ENCODE measurements at regions not wholly inside any gene's neighbourhood (a gene's known extent, or its start where the extent isn't known, plus 50 kb on each side); places are given as distances from the start of the nearest gene placed in this dataset.

DNA sequence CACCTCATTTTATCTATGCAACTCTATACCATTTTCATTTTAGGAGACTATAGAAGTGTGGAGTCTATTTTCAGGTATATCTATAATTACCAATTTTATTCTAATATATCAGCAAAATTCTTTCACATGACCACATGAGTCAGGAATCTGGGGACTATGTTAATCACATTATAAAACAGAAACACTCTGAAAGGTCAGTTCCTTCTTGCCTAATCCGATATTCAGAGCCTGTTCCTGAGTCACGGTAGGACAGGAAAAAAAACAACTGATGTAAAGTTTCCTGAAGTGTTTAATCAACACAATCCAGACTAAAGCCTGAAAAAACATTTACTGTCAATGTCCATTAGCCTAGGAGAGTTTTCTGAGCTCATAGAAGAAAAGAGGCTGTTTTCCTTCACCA lies 1902.3 kb downstream of the NCAM2 start:
- no peak for FAIRE-seq

More for the DNA sequence above, 1902.3 kb downstream of the NCAM2 start:
- Histone ChIP-seq H3K9ac (replicated peaks in 1 of 4; ENCODE audit: extremely low read depth in 1 of 4, low read depth in 3 of 4, low read length in 3 of 4) (no peak overlapping the region), H3K27me3 (replicated peaks in 1 of 4; ENCODE audit: control insufficient read depth in 3 of 4, extremely low read depth in 1 of 4, insufficient read depth in 3 of 4, low read length in 3 of 4) (no peaks in the 10 kb centered on the region), H3K23ac (ENCODE audit: insufficient read length) (no peak overlapping the region), H3K14ac (ENCODE audit: insufficient read length) (no peak overlapping the region), H3K4me3 (ENCODE audit: extremely low read depth in 1 of 4, insufficient read depth in 2 of 4, low read depth in 3 of 4, low read length in 4 of 4) (no peak overlapping the region), H3K23me2 (ENCODE audit: low read depth, low read length) (no peaks in the 10 kb centered on the region), H4K5ac (ENCODE audit: insufficient read length, low read depth, low read length) (no peak overlapping the region), H4K8ac (ENCODE audit: extremely low read depth, insufficient read depth, low read length) (no peak overlapping the region), H3K4ac (replicated peaks; ENCODE audit: insufficient read length, low read depth, low read length) (no peak overlapping the region), H2BK12ac (ENCODE audit: low read depth, low read length) (no peak overlapping the region), H4K20me1 (replicated peaks in 1 of 2; ENCODE audit: control insufficient read depth in 1 of 2, insufficient read depth in 2 of 2, low read length in 2 of 2) (no peaks in the 10 kb centered on the region), H3K4me1 (replicated peaks in 1 of 4; ENCODE audit: control insufficient read depth in 3 of 4, insufficient read depth in 4 of 4, low read length in 3 of 4) (no peaks in the 10 kb centered on the region), H3K79me1 (ENCODE audit: low read depth, low read length) (no peaks in the 10 kb centered on the region), H3K27ac (ENCODE audit: low read depth, low read length) (no peak overlapping the region), H2BK5ac (ENCODE audit: low read depth, low read length) (no peak overlapping the region), H2AFZ (ENCODE audit: low read length) (no peak overlapping the region), H2BK120ac (replicated peaks; ENCODE audit: low read depth, low read length) (no peak overlapping the region), H3K56ac (replicated peaks; ENCODE audit: insufficient read length, low read depth, low read length) (no peak overlapping the region), H3K36me3 (ENCODE audit: control insufficient read depth in 2 of 4, insufficient read depth in 4 of 4, low read length in 3 of 4) (no peaks in the 10 kb centered on the region), H3K18ac (ENCODE audit: extremely low read depth, low read length) (no peak overlapping the region), H4K91ac (replicated peaks; ENCODE audit: insufficient read length, low read length) (no peak overlapping the region), H3K9me3 (ENCODE audit: insufficient read depth in 2 of 2, low read depth in 1 of 2, low read length in 1 of 2) (no peaks in the 10 kb centered on the region), H3K79me2 (ENCODE audit: control insufficient read depth in 1 of 2, insufficient read depth in 2 of 2, low read length in 2 of 2) (no peaks in the 10 kb centered on the region), H2BK15ac (ENCODE audit: low read length) (no peak overlapping the region), H2AK5ac (ENCODE audit: low read depth, low read length) (no peak overlapping the region), H3K4me2 (ENCODE audit: insufficient read depth in 1 of 2, low read depth in 2 of 2, low read length in 2 of 2) (no peak overlapping the region), H2BK20ac (ENCODE audit: low read length) (no peak overlapping the region)
- 91% methylated on average over 2 of the region's 2 CpGs; no CpG with 5 or more reads in 1 of the 2 experiments for WGBS, 2 experiments (ENCODE audit: extremely low coverage in 1 of 2, insufficient coverage in 1 of 2, insufficient read length in 1 of 2, insufficient replicate concordance in 2 of 2, low coverage in 1 of 2, low lambda C conversion rate in 2 of 2, missing lambda C conversion rate in 1 of 2)
- TF ChIP-seq CTBP2 (IDR thresholded peaks at IDR 0.05; ENCODE audit: borderline replicate concordance, insufficient read depth, insufficient read length, low read length) (no peak), RAD21 (IDR thresholded peaks at IDR 0.05 in 1 of 2, conservative IDR thresholded peaks at IDR 0.05 in 1 of 2; ENCODE audit: low read depth in 2 of 2, low read length in 2 of 2) (no peak)
- TF ChIP-seq, protein P1, sequence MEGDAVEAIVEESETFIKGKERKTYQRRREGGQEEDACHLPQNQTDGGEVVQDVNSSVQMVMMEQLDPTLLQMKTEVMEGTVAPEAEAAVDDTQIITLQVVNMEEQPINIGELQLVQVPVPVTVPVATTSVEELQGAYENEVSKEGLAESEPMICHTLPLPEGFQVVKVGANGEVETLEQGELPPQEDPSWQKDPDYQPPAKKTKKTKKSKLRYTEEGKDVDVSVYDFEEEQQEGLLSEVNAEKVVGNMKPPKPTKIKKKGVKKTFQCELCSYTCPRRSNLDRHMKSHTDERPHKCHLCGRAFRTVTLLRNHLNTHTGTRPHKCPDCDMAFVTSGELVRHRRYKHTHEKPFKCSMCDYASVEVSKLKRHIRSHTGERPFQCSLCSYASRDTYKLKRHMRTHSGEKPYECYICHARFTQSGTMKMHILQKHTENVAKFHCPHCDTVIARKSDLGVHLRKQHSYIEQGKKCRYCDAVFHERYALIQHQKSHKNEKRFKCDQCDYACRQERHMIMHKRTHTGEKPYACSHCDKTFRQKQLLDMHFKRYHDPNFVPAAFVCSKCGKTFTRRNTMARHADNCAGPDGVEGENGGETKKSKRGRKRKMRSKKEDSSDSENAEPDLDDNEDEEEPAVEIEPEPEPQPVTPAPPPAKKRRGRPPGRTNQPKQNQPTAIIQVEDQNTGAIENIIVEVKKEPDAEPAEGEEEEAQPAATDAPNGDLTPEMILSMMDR (IDR thresholded peaks at IDR 0.05; ENCODE audit: control extremely low read depth in 1 of 3, insufficient read depth in 1 of 3, low read depth in 1 of 3, low read length in 3 of 3), result no peak
- no peak for DNase-seq (ENCODE audit: low read depth in 1 of 2, low spot score in 2 of 2)
- ChIA-PET POLR2A (ENCODE audit: partially characterized antibody) (no interaction called here), CTCF (ENCODE audit: partially characterized antibody) (interaction anchor here (0.7 kb wide), 1 partner anchor 491 kb away, joined by 3 read pairs; no protein-coding TSS in a partner anchor)

Measured in H1 (cell line).